Natural killer cell (primary cell): ENCODE measurements at regions not wholly inside any gene's neighbourhood (a gene's known extent, or its start where the extent isn't known, plus 50 kb on each side); places are given as distances from the start of the nearest gene placed in this dataset.

Experiments
- ATAC-seq, 3 donors: fragments of 150-1000 bp in 2 of 3; fragments of 200-7000 bp in 1 of 3; cut with Tn5 transposase; 1 replicate in 1 of 3; 2 replicates in 2 of 3; pipeline ENCODE4 v1.10.0; 2021; ENCODE audit warnings: mild to moderate bottlenecking in 2 of 3, moderate library complexity in 2 of 3
- DNase-seq, 2 donors: peaks; one replicate each; pipeline versions ENCODE4 v3.0.0 to v3.0.0-alpha.2; 2013 to 2021; ENCODE audit warnings: mixed read lengths in 1 of 2
- H3K27ac ChIP-seq: one replicate; pipeline ENCODE4 v1.5.1; 2013; ENCODE audit warnings: mild to moderate bottlenecking, low read length
- H3K27me3 ChIP-seq: one replicate; pipeline ENCODE4 v1.6.1; 2013; ENCODE audit warnings: low read length; ENCODE audit not compliant: control insufficient read depth, insufficient read depth
- H3K36me3 ChIP-seq: one replicate; pipeline ENCODE4 v1.6.1; 2013; ENCODE audit warnings: low read length; ENCODE audit not compliant: control insufficient read depth, insufficient read depth
- H3K4me1 ChIP-seq: one replicate; pipeline ENCODE4 v1.6.1; 2013; ENCODE audit warnings: low read length; ENCODE audit not compliant: control insufficient read depth, insufficient read depth
- H3K4me3 ChIP-seq: one replicate; pipeline ENCODE4 v1.5.1; 2013; ENCODE audit warnings: low read length
- H3K9me3 ChIP-seq: one replicate; pipeline ENCODE4 v1.6.1; 2013; ENCODE audit warnings: low read length; ENCODE audit not compliant: control insufficient read depth, insufficient read depth
- H3K27ac Mint-ChIP-seq, 2 donors: one replicate each; pipeline ENCODE4 v1.8.0; 2022; ENCODE audit warnings: mild to moderate bottlenecking in 2 of 2, mixed read lengths in 2 of 2, moderate library complexity in 1 of 2
- H3K27me3 Mint-ChIP-seq, 2 donors: one replicate each; pipeline ENCODE4 v1.8.0; 2022; ENCODE audit warnings: low read depth in 2 of 2, mixed read lengths in 2 of 2
- H3K36me3 Mint-ChIP-seq: one replicate; pipeline ENCODE4 v1.8.0; 2022; ENCODE audit warnings: mixed read lengths
- H3K4me1 Mint-ChIP-seq, 2 donors: one replicate each; pipeline ENCODE4 v1.8.0; 2022; ENCODE audit warnings: mixed read lengths in 2 of 2
- H3K4me3 Mint-ChIP-seq: one replicate; pipeline ENCODE4 v1.8.0; 2022; ENCODE audit warnings: mild to moderate bottlenecking, moderate library complexity, mixed read lengths
- H3K9me3 Mint-ChIP-seq, 2 donors: one replicate each; pipeline ENCODE4 v1.8.0; 2022; ENCODE audit warnings: mixed read lengths in 2 of 2
- WGBS: methylation state at CpG from one replicate; pipeline ENCODE4 v1.1.7; 2013; ENCODE audit warnings: missing lambda C conversion rate; ENCODE audit not compliant: insufficient coverage; 5-methylcytosine and 5-hydroxymethylcytosine counted together
- intact Hi-C: fragments of 100-400 bp; cut with micrococcal nuclease; formaldehyde crosslinking; loops from one replicate; pipeline ENCODE4 v1.14.2; 2022
- TF ChIP-seq, protein P1 (sequence below): fragments of 200-600 bp; IDR thresholded peaks from one replicate; pipeline ENCODE4 v1.8.0; 2022; ENCODE audit warnings: antibody characterized with exemption

DNA sequence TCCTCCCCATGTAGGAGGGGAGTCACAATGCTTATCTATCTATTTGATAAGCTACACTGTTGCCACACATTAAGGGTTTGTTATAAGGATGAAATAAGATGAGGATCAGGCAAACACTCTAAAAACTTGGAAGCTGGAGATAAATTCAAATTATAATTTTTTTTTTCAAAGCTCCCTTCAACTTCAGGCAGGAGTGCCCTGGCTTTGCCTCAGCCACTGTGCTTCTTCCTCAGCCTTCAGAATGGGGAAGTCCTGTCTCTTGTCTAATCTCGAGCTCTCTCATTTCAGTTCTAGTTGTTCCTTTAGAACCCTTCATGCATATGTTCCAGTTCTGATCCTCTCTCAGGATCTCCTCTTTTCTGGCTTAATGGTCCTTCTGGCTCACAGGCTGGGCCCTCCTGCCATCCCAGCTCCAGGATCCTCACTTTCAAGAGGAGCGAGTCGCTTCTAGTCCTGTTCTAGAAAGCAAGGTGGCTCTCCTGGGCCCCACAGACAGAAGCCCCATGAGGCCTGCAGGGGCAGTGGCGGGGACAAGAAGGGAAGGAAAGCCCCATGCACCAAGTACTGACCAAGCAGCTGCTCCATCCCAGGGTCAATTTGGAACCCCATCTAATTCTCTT lies 164.3 kb downstream of the VEGFA start:
- Histone ChIP-seq H3K4me1 (no peaks in the 10 kb centered on the region), H3K27me3 (no peaks in the 10 kb centered on the region), H3K27ac (no peak overlapping the region), H3K4me3 (no peak overlapping the region), H3K9me3 (no peaks in the 10 kb centered on the region), H3K36me3 (no peaks in the 10 kb centered on the region)
- Mint-ChIP-seq H3K36me3 (no peaks in the 10 kb centered on the region), H3K4me1 (no peaks in the 10 kb centered on the region), H3K27me3 (peaks cover 9 to 14% of the 10 kb centered on the region in 2 donors), H3K4me3 (no peak overlapping the region), H3K27ac (no peak overlapping the region), H3K9me3 (no peaks in the 10 kb centered on the region)
- 92% methylated on average over 4 of the region's 4 CpGs for WGBS
- intact Hi-C loops, result no loop called here
- TF ChIP-seq, protein P1, sequence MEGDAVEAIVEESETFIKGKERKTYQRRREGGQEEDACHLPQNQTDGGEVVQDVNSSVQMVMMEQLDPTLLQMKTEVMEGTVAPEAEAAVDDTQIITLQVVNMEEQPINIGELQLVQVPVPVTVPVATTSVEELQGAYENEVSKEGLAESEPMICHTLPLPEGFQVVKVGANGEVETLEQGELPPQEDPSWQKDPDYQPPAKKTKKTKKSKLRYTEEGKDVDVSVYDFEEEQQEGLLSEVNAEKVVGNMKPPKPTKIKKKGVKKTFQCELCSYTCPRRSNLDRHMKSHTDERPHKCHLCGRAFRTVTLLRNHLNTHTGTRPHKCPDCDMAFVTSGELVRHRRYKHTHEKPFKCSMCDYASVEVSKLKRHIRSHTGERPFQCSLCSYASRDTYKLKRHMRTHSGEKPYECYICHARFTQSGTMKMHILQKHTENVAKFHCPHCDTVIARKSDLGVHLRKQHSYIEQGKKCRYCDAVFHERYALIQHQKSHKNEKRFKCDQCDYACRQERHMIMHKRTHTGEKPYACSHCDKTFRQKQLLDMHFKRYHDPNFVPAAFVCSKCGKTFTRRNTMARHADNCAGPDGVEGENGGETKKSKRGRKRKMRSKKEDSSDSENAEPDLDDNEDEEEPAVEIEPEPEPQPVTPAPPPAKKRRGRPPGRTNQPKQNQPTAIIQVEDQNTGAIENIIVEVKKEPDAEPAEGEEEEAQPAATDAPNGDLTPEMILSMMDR, result no peak
- DNase-seq, result no peak
- ATAC-seq, result no peak

DNA sequence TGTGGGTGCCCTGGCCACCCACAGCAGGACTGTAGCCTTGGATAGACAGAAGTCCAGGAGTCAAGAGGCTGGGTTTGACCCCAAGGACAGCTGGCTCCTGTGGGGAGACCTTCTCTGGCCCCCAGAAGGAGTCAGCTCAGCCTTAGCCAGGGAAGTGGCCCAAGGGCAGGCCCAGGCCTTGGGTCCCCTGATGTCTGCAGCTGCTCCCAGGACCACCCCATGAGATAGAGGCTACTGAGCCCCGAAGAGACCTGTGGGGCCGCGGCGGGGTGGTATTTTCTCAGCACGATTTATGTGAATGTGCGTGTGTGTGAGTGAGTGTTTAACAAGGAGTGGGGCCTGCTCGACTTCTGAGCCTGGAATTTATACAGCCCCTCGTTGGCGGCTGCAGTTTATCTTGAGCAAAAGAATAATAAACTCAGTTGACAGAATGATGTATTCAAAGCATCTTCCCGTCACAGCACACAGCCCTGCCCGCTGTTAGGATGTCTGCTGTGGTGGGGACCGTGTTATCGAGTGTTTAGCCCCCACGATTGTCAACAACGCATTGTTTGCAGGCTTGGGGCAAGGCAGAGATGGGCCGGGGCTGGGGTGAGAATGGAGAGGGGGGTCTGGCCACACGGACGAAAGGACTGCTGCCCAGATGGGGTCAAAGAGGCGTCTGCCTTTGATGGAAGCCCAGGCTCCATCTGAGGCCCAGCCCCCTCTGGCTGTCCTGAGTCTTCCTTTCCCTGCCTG lies 163.3 kb downstream of the VEGFA start:
- WGBS, result 91% methylated on average over 19 of the region's 19 CpGs
- Histone ChIP-seq H3K9me3 (no peaks in the 10 kb centered on the region), H3K36me3 (no peaks in the 10 kb centered on the region), H3K4me1 (no peaks in the 10 kb centered on the region), H3K27ac (no peak overlapping the region), H3K4me3 (no peak overlapping the region), H3K27me3 (no peaks in the 10 kb centered on the region)
- ATAC-seq (no peak), DNase-seq (no peak)
- Mint-ChIP-seq H3K27ac (no peak overlapping the region), H3K27me3 (peaks cover 8 to 12% of the 10 kb centered on the region in 2 donors), H3K36me3 (no peaks in the 10 kb centered on the region), H3K9me3 (no peaks in the 10 kb centered on the region), H3K4me1 (no peaks in the 10 kb centered on the region), H3K4me3 (no peak overlapping the region)
- TF ChIP-seq, protein P1, result no peak
- intact Hi-C loops, result no loop called here

DNA sequence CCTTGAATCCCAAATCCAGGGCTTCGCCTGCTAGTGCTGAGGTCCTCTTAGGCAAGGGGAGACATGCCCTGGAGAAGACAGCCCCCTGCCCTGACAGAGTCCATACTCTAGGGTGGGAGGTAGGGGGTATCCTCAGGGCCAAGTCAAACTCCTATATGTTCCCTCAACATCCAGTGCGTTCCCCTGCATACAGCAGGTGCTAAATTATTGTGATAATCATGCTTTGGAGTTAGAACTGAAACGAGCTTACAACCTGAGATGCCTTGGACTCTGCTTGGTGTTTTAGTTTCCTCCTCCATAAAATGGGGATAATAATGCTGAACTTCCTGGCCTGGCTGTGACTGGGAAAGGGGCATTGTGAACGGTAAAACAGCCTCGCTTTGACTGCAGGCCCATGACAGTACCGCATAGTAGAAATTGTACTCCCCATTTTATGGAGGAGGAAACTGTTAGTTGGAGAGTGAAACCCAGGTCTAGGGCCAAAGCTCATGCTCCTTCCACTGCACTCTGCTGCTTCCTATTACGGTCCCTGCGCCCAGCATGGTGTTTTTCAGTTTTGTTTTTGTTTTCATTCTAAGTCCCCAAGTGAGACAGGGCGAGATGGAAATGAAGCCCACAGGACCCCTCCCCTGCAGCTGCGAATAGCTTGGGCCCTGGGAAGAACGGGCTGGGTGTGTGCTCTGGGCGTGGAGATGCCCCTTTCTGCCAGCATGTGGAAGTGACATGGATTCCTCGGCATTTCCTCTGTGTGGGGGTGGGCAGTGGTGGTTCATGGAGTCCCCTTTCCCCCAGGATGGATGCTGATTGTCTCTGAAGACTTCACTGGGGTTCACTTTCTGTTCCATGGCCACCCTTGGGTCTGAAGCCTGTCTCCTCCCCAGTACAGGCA lies 162.5 kb downstream of the VEGFA start:
- Mint-ChIP-seq H3K4me3 (no peak overlapping the region), H3K36me3 (no peaks in the 10 kb centered on the region), H3K27ac (no peak overlapping the region), H3K27me3 (peaks cover 7% of the 10 kb centered on the region in 2 donors), H3K9me3 (no peaks in the 10 kb centered on the region), H3K4me1 (peaks cover 6 to 7% of the 10 kb centered on the region in 2 donors)
- no peaks in the 10 kb centered on the region for H3K9me3 ChIP-seq
- no peak overlapping the region for H3K27ac ChIP-seq
- TF ChIP-seq, protein P1, result no peak
- ATAC-seq (no peak), DNase-seq (no peak)
- 92% methylated on average over 12 of the region's 13 CpGs for WGBS
- H3K4me3 ChIP-seq, result no peak overlapping the region
- peaks cover 8% of the 10 kb centered on the region for H3K4me1 ChIP-seq
- intact Hi-C loops, result no loop called here
- H3K36me3 ChIP-seq, result no peaks in the 10 kb centered on the region
- H3K27me3 ChIP-seq, result no peaks in the 10 kb centered on the region
